ENCODE measurements at regions not wholly inside any gene's neighbourhood (a gene's known extent, or its start where the extent isn't known, plus 50 kb on each side); places are given as distances from the start of the nearest gene placed in this dataset.

DNA sequence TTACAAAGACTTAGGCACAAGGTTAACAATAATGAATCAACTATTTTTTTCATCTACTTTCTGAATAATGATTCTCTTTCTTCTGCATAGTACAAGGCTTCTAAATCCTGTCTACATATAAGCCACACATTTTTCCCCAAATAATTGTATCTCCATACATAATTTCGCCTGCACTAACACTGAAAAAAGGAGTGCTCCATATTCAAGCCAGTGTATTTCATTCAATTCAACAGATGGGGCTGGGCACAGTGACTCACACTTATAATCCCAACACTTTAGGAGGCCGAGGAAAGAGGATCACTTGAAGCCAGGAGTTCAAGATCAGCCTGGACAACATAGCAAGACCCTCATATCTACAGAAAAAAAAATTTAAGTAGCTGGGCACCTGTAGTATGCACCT lies 86.0 kb upstream of the ZNF800 start:
- no peak for TF ChIP-seq ZNF274 (IDR thresholded peaks at IDR 0.05; ENCODE audit: borderline replicate concordance, extremely low read depth, low read length)
- no peak for TF ChIP-seq MAX (IDR thresholded peaks at IDR 0.05)
- no peak for TF ChIP-seq NANOG (IDR thresholded peaks at IDR 0.05; ENCODE audit: insufficient read depth, low read depth, low read length, poor library complexity, severe bottlenecking)
- no peak for TF ChIP-seq POLR2AphosphoS5 (IDR thresholded peaks at IDR 0.05; ENCODE audit: low read depth, low read length)
- TF ChIP-seq GTF2F1 (IDR thresholded peaks at IDR 0.05; ENCODE audit: borderline replicate concordance, low read depth, low read length): no peak
- no peak for TF ChIP-seq SIN3A (conservative IDR thresholded peaks at IDR 0.05 in 1 of 2, IDR thresholded peaks at IDR 0.05 in 1 of 2; ENCODE audit: low read depth in 1 of 2, low read length in 2 of 2)
- no peak for TF ChIP-seq POLR2A (IDR thresholded peaks at IDR 0.05; ENCODE audit: control extremely low read depth in 1 of 2, low read depth in 2 of 2, low read length in 2 of 2)
- no peak for TF ChIP-seq MAFK (IDR thresholded peaks at IDR 0.05; ENCODE audit: low read depth, low read length)
- TF ChIP-seq CHD1 (IDR thresholded peaks at IDR 0.05; ENCODE audit: low read depth, low read length): no peak
- TF ChIP-seq CTCF (IDR thresholded peaks at IDR 0.05; ENCODE audit: control extremely low read depth in 1 of 3, insufficient read depth in 1 of 3, low read depth in 1 of 3, low read length in 3 of 3): no peak
- TF ChIP-seq SAP30 (IDR thresholded peaks at IDR 0.05; ENCODE audit: insufficient read depth, insufficient replicate concordance, low read length): no peak
- no peak for TF ChIP-seq GABPA (IDR thresholded peaks at IDR 0.05; ENCODE audit: borderline replicate concordance, insufficient read depth, low read length)
- TF ChIP-seq SP1 (IDR thresholded peaks at IDR 0.05; ENCODE audit: low read depth, low read length): no peak
- TF ChIP-seq CEBPB (IDR thresholded peaks at IDR 0.05; ENCODE audit: low read depth, low read length): no peak
